ENCODE measurements at regions not wholly inside any gene's neighbourhood (a gene's known extent, or its start where the extent isn't known, plus 50 kb on each side); places are given as distances from the start of the nearest gene placed in this dataset.

DNA sequence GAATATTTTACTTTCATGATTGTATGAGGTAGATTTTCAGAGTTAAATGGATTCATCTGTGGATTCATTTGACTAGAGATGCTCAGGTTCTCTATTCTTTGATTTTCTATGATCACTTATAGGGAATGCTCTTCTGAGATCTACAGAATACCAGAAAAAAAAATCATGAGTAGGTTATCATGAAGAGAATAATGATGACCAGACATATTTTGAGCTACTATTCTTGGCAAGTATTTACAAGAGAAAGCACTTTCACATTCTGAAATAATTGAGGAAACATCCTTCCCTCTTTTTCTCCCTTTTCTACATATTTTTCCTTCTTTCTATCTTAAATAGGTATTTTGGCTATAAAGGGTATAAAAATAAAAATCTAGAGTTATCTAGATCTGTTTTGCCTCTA, 543.0 kb upstream of the TUSC1 start:
- TF ChIP-seq POLR2AphosphoS5 (IDR thresholded peaks at IDR 0.05; ENCODE audit: low read depth) (no peak), GABPA (IDR thresholded peaks at IDR 0.05; ENCODE audit: low read depth) (no peak)
- TF ChIP-seq, protein P1, sequence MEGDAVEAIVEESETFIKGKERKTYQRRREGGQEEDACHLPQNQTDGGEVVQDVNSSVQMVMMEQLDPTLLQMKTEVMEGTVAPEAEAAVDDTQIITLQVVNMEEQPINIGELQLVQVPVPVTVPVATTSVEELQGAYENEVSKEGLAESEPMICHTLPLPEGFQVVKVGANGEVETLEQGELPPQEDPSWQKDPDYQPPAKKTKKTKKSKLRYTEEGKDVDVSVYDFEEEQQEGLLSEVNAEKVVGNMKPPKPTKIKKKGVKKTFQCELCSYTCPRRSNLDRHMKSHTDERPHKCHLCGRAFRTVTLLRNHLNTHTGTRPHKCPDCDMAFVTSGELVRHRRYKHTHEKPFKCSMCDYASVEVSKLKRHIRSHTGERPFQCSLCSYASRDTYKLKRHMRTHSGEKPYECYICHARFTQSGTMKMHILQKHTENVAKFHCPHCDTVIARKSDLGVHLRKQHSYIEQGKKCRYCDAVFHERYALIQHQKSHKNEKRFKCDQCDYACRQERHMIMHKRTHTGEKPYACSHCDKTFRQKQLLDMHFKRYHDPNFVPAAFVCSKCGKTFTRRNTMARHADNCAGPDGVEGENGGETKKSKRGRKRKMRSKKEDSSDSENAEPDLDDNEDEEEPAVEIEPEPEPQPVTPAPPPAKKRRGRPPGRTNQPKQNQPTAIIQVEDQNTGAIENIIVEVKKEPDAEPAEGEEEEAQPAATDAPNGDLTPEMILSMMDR (IDR thresholded peaks at IDR 0.05; ENCODE audit: insufficient read depth, low read length) = no peak
